ENCODE measurements at regions not wholly inside any gene's neighbourhood (a gene's known extent, or its start where the extent isn't known, plus 50 kb on each side); places are given as distances from the start of the nearest gene placed in this dataset.

DNA sequence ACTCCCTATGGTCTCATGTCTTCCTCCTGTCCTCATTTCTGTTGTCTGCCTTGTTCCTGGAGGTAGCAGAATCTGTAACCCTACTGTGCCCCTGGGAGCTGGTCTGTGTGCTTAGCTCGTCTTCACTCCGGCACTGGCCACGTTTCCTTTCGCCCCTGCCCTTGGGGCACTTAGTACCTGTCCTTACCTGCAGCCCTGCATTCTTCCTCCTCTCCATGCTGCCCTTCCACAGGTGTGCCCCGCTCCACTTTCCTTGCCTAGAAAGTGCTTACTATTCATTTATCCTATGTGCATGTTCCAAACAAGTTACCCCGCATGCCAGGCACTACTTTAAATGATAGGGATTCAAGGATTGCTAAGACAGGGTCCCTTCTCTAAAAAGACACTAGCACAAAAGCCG, 199.9 kb upstream of the ZMIZ1 start:
- Histone ChIP-seq H3K36me3 (ENCODE audit: control insufficient read depth, insufficient read depth, low read length) (no peaks in the 10 kb centered on the region), H3K27ac (ENCODE audit: low read depth, low read length) (no peak overlapping the region), H3K9me3 (ENCODE audit: control insufficient read depth, insufficient read depth, low read length) (no peaks in the 10 kb centered on the region), H3K9ac (ENCODE audit: low read depth, low read length) (no peak overlapping the region), H3K27me3 (ENCODE audit: control insufficient read depth, insufficient read depth, low read length) (peaks cover 8% of the 10 kb centered on the region), H3K4me3 (ENCODE audit: low read depth, low read length) (no peak overlapping the region), H3K4me1 (ENCODE audit: control insufficient read depth, insufficient read depth, low read length) (no peaks in the 10 kb centered on the region)

DNA sequence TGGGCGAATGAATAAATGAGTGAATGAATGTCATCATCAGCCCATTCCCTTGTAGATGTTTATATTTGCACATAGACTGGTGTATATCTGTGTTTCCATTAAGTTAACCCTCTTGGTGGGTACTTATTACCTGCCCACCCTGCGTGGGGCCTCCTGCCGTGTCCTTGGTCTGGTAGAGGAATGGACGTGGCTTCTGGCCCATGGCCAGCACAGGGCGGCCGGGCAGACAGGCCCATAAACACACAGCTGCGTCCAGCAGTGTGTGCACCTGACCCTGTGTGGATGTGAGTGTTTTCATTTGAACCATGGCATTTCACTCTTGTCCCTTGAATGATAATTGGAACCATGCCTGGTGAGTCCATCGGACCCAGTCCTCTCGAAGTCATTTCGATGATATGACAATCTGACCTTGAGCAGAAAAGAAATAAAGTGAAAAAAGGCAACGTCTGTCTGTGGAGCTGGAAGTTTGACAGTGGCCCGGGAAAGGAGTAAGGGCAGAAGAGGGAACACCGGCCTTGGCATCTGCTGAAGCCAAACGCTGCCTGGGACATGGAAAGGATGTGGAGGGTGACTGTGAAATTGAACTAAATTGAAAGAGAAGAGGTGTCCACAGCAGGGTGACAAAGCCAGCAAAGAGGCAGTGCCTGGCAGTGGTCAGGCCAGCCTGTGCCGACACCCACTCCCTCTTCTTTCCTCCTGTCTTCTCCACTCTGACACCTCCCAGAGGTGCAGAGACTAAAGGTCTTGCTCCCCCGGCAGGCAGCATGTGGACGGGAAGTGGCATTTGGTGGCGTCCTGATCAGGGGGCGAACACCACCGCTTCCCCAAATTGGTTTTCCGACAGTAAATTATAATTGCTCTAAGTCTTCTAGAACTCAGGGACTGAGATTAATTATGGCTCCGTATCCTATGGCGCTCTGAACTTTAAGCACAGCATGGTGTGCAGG, 199.0 kb upstream of the ZMIZ1 start:
- 0 out of 2 replicates have a peak, but pooled peaks cover 3% of the 10 kb centered on the region for H3K4me1 ChIP-seq (ENCODE audit: control insufficient read depth, insufficient read depth, low read length)
- H3K27ac ChIP-seq (ENCODE audit: low read depth, low read length): no peak overlapping the region
- H3K9ac ChIP-seq (ENCODE audit: low read depth, low read length): no peak overlapping the region
- H3K4me3 ChIP-seq (ENCODE audit: low read depth, low read length): no peak overlapping the region
- H3K9me3 ChIP-seq (ENCODE audit: control insufficient read depth, insufficient read depth, low read length): no peaks in the 10 kb centered on the region
- no peaks in the 10 kb centered on the region for H3K36me3 ChIP-seq (ENCODE audit: control insufficient read depth, insufficient read depth, low read length)
- H3K27me3 ChIP-seq (ENCODE audit: control insufficient read depth, insufficient read depth, low read length): peaks cover 17% of the 10 kb centered on the region

DNA sequence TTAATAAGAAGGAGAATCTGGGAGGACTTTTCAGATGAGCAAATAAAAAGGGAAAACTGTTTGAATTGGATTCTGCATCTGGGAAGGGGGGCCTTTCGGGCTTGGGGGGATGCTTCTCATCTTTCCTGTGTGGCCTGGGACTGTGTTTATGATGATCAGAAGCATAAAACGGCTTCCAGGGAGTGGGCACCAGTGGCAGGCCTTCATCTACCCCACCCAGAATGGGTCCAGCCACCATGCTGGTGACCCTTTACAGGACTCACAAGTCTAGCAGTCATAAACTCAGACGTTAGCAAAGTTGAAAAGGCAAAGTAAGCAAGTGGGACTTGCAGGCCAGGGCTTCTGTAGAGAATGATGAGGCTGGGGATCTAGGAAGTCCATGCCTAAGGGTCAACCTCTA, 198.3 kb upstream of the ZMIZ1 start:
- Histone ChIP-seq H3K9ac (ENCODE audit: low read depth, low read length) (no peak overlapping the region), H3K36me3 (ENCODE audit: control insufficient read depth, insufficient read depth, low read length) (no peaks in the 10 kb centered on the region), H3K9me3 (ENCODE audit: control insufficient read depth, insufficient read depth, low read length) (no peaks in the 10 kb centered on the region), H3K4me1 (ENCODE audit: control insufficient read depth, insufficient read depth, low read length) (peaks cover 9% of the 10 kb centered on the region; the same call in 1 of the 2 replicates), H3K4me3 (ENCODE audit: low read depth, low read length) (no peak overlapping the region), H3K27me3 (ENCODE audit: control insufficient read depth, insufficient read depth, low read length) (peaks cover 22% of the 10 kb centered on the region), H3K27ac (ENCODE audit: low read depth, low read length) (no peak overlapping the region)

DNA sequence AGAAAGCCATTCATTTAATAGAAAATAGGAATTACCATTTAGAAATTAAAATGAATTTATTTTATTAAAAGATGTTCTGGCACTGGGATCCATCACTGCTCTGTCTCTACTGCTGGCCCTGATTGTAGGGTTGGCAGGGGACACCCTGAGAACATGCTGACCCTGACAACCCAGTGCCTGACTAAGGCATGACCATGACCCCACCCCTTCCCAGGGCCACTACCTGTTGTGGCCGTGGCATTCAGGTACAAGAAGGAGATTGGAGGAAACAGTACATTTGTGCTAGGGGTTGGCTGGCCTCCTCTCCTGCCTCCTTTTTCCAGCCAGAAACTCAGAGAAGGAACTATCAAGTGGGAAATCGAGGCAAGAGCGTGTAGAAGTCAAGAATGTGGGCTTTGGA, 197.0 kb upstream of the ZMIZ1 start:
- H3K36me3 ChIP-seq (ENCODE audit: control insufficient read depth, insufficient read depth, low read length): no peaks in the 10 kb centered on the region
- H3K27ac ChIP-seq (ENCODE audit: low read depth, low read length): no peak overlapping the region
- no peak overlapping the region for H3K9ac ChIP-seq (ENCODE audit: low read depth, low read length)
- peaks cover 17% of the 10 kb centered on the region for H3K4me1 ChIP-seq (ENCODE audit: control insufficient read depth, insufficient read depth, low read length)
- no peak overlapping the region for H3K4me3 ChIP-seq (ENCODE audit: low read depth, low read length)
- H3K9me3 ChIP-seq (ENCODE audit: control insufficient read depth, insufficient read depth, low read length): no peaks in the 10 kb centered on the region
- H3K27me3 ChIP-seq (ENCODE audit: control insufficient read depth, insufficient read depth, low read length): peaks cover 35% of the 10 kb centered on the region

DNA sequence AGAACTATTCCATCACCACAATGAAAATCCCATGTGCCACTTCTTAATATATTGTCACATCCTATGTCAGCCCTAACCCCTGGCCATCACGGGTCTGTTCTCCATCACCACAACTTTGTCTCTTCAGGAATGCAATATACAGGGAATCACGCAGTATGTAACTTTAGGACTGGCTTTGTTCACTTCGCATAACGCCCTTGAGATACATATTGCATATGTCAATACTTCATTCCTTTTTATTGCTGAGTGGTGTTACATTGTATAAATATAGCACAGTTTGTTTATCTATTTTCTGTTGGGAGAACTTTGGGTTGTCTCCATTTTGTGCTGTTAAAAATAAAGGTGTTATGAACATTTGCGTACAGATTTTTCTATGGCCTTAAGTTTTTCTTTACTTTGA, 195.4 kb upstream of the ZMIZ1 start:
- H3K9ac ChIP-seq (ENCODE audit: low read depth, low read length): no peak overlapping the region
- no peak overlapping the region for H3K27ac ChIP-seq (ENCODE audit: low read depth, low read length)
- no peak overlapping the region for H3K4me3 ChIP-seq (ENCODE audit: low read depth, low read length)
- peaks cover 17% of the 10 kb centered on the region for H3K4me1 ChIP-seq (ENCODE audit: control insufficient read depth, insufficient read depth, low read length)
- H3K27me3 ChIP-seq (ENCODE audit: control insufficient read depth, insufficient read depth, low read length): peaks cover 44% of the 10 kb centered on the region
- H3K36me3 ChIP-seq (ENCODE audit: control insufficient read depth, insufficient read depth, low read length): no peaks in the 10 kb centered on the region
- H3K9me3 ChIP-seq (ENCODE audit: control insufficient read depth, insufficient read depth, low read length): no peaks in the 10 kb centered on the region

DNA sequence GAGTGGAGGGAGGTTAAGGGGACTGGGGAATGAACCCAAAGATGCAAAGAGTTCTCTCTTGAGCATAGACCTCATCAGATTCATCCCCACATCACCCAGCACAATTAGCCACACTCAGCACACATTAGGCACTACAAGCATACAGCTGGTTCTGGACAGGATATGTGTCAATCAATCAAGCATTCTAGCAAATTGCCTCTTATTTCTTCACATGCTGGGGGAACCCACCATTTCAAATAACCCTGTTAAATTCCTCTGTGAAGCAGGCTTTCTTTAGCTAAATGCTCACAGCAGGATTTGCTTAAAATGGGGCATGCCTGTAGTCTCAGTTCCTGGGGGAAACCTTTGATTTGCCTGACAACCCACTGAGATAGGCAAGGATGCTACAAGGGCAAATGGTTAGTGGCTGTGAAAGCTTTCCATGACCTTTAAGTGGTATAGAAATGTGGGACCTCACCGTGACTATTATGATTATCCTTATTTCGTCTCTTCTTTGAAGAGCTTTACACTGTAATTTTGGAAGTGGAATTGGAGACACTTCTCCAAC, 193.4 kb upstream of the ZMIZ1 start:
- H3K9ac ChIP-seq (ENCODE audit: low read depth, low read length): no peak overlapping the region
- H3K4me1 ChIP-seq (ENCODE audit: control insufficient read depth, insufficient read depth, low read length): peaks cover 17% of the 10 kb centered on the region
- H3K4me3 ChIP-seq (ENCODE audit: low read depth, low read length): 0 out of 2 replicates have a peak overlapping the region, but pooled peaks have one; percentile 16
- no peak overlapping the region for H3K27ac ChIP-seq (ENCODE audit: low read depth, low read length)
- H3K9me3 ChIP-seq (ENCODE audit: control insufficient read depth, insufficient read depth, low read length): no peaks in the 10 kb centered on the region
- peaks cover 44% of the 10 kb centered on the region for H3K27me3 ChIP-seq (ENCODE audit: control insufficient read depth, insufficient read depth, low read length)
- no peaks in the 10 kb centered on the region for H3K36me3 ChIP-seq (ENCODE audit: control insufficient read depth, insufficient read depth, low read length)

DNA sequence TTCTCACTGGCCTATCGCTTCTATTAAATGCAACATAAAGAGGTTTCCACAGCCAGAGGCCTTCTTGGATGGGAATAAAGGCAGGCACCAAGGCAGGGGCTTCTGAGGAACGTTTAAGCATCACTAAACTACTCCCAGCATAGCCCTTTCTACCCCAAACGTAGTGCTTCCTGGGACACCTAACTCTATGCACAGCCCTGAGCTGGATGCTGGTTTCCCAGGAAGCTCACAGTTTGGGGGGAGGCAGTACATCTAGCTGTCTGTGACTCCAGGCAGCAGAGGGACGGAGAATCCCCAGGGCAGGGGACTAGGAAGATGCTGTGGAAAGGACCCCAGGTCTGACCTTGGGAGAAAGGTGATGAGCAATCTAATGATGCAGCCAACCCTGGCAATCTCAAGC, 192.8 kb upstream of the ZMIZ1 start:
- H3K9me3 ChIP-seq (ENCODE audit: control insufficient read depth, insufficient read depth, low read length): no peaks in the 10 kb centered on the region
- H3K36me3 ChIP-seq (ENCODE audit: control insufficient read depth, insufficient read depth, low read length): no peaks in the 10 kb centered on the region

DNA sequence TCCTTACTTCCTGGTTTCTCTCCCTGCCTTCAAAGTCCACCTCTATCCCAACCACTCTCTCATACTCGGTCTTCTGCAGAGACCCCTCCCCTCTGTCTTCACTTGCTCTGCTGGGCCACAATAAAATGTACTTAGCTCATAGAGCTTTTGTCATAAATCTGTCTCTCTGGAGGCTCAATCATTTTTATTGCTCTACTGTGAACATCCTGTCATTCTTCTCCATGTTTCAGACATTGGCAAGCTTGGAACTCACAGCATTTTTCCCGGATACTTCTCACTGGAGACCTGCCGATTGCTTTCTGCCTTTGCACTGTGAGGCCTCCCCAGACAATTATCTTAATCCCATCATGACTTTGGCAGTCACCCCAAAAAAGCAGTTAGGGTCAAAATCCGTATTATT, 192.3 kb upstream of the ZMIZ1 start:
- Histone ChIP-seq H3K9ac (ENCODE audit: low read depth, low read length) (no peak overlapping the region), H3K4me3 (ENCODE audit: low read depth, low read length) (no peak overlapping the region), H3K9me3 (ENCODE audit: control insufficient read depth, insufficient read depth, low read length) (no peaks in the 10 kb centered on the region), H3K4me1 (ENCODE audit: control insufficient read depth, insufficient read depth, low read length) (peaks cover 17% of the 10 kb centered on the region), H3K27ac (ENCODE audit: low read depth, low read length) (no peak overlapping the region), H3K27me3 (ENCODE audit: control insufficient read depth, insufficient read depth, low read length) (peaks cover 44% of the 10 kb centered on the region), H3K36me3 (ENCODE audit: control insufficient read depth, insufficient read depth, low read length) (no peaks in the 10 kb centered on the region)

More for the DNA sequence above, 192.8 kb upstream of the ZMIZ1 start:
- Histone ChIP-seq H3K4me1 (ENCODE audit: control insufficient read depth, insufficient read depth, low read length) (peaks cover 17% of the 10 kb centered on the region), H3K27me3 (ENCODE audit: control insufficient read depth, insufficient read depth, low read length) (peaks cover 44% of the 10 kb centered on the region), H3K9ac (ENCODE audit: low read depth, low read length) (no peak overlapping the region), H3K4me3 (ENCODE audit: low read depth, low read length) (0 out of 2 replicates have a peak overlapping the region, but pooled peaks have one; percentile 16), H3K27ac (ENCODE audit: low read depth, low read length) (no peak overlapping the region)

DNA sequence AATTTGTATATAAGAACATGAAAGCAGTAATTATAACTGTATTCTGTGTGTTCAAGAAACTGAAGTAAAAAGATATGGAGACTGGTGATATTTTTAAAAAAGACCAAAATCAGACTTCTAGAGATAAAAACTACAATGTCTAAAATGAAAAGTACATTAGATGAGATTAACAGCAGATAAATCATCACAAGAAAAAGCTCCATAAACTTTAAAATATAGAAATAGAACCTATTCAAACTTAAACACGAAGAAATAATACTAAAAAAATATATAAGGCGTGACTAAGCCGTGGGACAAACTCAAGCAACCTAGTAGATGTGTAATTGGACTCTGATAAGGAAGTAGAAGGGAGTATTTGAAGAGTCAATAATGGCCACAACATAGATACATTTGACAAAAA, 189.1 kb upstream of the ZMIZ1 start:
- H3K4me1 ChIP-seq (ENCODE audit: control insufficient read depth, insufficient read depth, low read length): peaks cover 16% of the 10 kb centered on the region
- H3K27ac ChIP-seq (ENCODE audit: low read depth, low read length): no peak overlapping the region
- peaks cover 29% of the 10 kb centered on the region for H3K27me3 ChIP-seq (ENCODE audit: control insufficient read depth, insufficient read depth, low read length)
- no peak overlapping the region for H3K4me3 ChIP-seq (ENCODE audit: low read depth, low read length)
- H3K9me3 ChIP-seq (ENCODE audit: control insufficient read depth, insufficient read depth, low read length): no peaks in the 10 kb centered on the region
- no peak overlapping the region for H3K9ac ChIP-seq (ENCODE audit: low read depth, low read length)
- H3K36me3 ChIP-seq (ENCODE audit: control insufficient read depth, insufficient read depth, low read length): no peaks in the 10 kb centered on the region

DNA sequence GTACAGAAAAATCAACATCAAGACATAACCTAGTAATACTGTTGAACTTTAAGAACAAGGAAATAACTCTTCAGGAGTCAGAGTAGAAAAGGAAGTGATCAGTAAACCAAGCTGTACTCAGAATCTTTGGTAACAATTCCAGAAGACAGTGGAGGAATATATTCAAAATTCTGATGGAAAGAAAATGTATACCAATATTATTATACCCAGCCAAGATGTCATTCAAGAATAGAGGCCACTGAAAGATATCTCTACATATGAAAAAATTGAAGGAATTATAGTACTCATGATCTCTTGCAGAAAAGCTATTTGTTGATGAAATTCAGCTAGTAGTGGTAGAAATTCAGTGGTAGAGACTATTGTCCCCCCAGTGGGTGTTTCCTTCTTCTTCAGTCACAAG, 182.6 kb upstream of the ZMIZ1 start:
- no peak overlapping the region for H3K9ac ChIP-seq (ENCODE audit: low read depth, low read length)
- no peak overlapping the region for H3K27ac ChIP-seq (ENCODE audit: low read depth, low read length)
- H3K4me3 ChIP-seq (ENCODE audit: low read depth, low read length): no peak overlapping the region
- H3K9me3 ChIP-seq (ENCODE audit: control insufficient read depth, insufficient read depth, low read length): no peaks in the 10 kb centered on the region
- peaks cover 4% of the 10 kb centered on the region; the same call in 1 of the 2 replicates for H3K4me1 ChIP-seq (ENCODE audit: control insufficient read depth, insufficient read depth, low read length)
- H3K27me3 ChIP-seq (ENCODE audit: control insufficient read depth, insufficient read depth, low read length): no peaks in the 10 kb centered on the region
- H3K36me3 ChIP-seq (ENCODE audit: control insufficient read depth, insufficient read depth, low read length): no peaks in the 10 kb centered on the region

DNA sequence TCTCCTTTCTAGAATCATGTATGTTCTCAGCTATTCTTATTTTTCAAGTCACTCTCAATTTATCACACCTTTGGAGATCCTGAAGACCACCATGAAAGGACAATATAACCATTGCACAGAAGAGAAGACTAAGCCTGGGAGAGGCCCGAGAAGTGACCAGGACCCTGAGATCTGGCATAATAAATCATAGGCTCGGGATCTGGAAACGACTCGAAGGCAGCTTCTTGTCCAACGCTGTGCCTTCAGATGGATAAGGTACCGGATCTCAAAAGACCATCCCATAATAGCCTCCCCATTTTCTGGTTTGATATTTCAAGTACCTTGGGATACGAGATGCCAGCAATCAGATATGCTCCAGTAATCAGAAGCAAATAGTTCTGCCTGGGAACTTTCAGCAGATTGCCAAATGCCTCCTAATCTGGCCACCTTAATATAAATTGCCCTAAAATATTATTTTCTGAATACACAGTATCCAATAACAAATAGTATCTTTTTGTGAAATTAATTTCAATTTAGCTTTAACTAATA, 179.2 kb upstream of the ZMIZ1 start:
- H3K4me1 ChIP-seq (ENCODE audit: control insufficient read depth, insufficient read depth, low read length): peaks cover 4% of the 10 kb centered on the region; the same call in 1 of the 2 replicates
- no peak overlapping the region for H3K4me3 ChIP-seq (ENCODE audit: low read depth, low read length)
- no peak overlapping the region for H3K27ac ChIP-seq (ENCODE audit: low read depth, low read length)
- H3K9me3 ChIP-seq (ENCODE audit: control insufficient read depth, insufficient read depth, low read length): no peaks in the 10 kb centered on the region
- H3K27me3 ChIP-seq (ENCODE audit: control insufficient read depth, insufficient read depth, low read length): no peaks in the 10 kb centered on the region
- H3K36me3 ChIP-seq (ENCODE audit: control insufficient read depth, insufficient read depth, low read length): no peaks in the 10 kb centered on the region
- H3K9ac ChIP-seq (ENCODE audit: low read depth, low read length): no peak overlapping the region
